Middle frontal gyrus (tissue), 1 donor: ENCODE measurements at regions not wholly inside any gene's neighbourhood (a gene's known extent, or its start where the extent isn't known, plus 50 kb on each side); places are given as distances from the start of the nearest gene placed in this dataset.

Experiments
- DNase-seq: peaks from one replicate; pipeline ENCODE4 v3.0.0-alpha.2; 2015; ENCODE audit warnings: low spot score; ENCODE audit errors: extremely low spot score

DNA sequence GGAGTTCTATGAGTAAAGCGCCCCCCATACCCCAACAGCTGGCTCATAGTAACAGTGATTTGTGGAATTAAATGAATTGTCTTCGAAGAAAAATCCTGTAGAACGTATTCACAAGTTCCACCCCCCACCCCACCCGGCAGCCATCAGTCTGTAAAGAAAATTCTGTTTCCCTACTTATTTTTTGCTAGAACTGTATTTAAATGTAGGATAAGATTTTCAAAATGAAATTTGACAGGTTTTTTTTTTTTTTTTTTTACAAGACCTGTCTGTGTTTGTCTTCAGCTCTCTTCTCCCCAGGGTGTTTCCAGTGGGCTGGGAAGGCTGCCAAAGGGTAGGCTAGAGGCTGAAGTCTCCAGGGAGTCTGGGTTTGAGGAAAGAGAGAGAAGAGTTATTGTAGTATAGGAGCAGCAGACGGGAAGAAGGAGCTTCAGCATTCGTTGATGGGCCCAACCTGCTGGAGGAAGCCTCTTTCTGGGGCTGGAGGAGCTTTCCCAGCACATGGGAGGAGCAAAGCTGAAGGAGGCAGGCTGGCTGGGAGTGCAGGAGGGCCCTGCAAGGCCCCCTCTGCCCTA, 130.6 kb upstream of the SEMA6D start:
- no peak for DNase-seq

DNA sequence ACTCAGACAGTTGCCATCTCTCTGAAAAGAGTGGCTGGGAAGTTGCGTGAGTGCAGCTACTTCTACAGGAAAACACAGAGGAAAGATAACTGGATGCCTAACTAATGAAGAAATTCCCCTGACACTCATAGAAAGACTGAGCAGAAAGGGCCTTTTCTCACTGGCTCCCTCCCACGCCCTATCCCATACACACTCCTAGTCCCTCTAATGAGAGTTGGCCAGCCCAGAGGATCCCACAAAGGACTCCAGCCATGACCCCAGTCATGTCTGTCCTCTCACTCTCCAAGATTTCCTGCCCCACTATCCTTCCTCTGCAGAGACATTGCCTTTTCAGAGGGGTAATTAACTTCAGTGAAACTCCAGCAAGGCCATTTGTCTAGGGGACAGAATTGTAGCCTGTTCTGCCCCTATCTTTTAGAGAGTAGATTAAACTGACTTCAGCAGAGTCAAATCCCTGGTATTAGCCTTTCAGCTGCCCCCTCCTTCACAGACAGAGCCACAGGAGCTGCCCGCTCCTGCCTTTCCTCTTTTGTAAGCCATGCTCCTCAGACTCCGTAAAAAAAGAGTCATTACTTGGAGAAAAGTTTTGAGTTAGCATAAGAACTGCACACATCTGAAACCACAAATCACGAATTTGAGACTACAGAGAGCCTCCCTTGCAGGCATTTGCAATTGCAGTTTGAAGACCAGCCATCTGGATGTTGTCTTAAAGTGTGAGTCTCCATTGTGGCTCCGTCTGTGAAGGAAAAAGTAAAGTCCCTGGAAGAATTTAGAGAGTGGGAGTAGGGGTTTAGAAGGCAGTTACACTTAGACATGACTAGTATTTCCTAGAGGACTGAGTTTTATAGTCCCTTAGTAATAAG, 129.1 kb upstream of the SEMA6D start:
- DNase-seq: no peak

DNA sequence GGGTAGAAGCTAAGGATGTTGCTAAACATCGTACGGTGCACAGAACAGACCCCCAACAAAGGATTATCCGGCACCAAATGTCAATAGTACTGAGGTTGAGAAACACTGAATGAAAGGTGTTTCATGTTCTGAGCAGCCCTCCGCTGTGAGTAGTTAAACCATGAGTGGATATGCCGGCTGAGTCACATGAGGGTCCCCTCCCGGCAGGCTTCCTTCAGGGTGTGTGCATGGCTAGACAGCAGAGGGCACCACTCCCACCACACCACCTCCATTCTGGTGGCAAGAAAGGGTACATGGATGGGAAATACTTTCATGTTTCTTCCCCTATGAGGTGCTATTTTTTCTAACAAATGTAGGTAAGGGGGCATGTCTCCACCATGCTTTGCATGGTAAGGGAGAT, 128.3 kb upstream of the SEMA6D start:
- no peak for DNase-seq

DNA sequence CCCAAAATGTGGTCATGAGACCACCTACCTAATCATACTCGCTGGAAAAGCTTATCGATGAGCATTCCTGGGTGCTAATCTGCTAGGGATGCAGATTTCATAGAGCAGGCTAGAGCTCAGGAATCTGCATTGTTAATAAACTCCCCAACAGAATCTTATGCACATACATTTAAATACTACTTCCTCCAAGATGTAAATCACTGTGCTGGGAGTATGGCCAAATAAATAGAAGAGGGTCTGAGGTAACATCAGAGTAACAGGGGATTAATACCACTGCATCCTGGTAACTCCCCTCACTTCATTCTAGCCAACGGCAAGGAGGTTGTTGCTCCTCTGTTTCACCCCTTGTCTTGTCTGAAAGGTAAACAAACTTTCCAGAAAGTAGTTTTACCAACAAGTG, 118.3 kb upstream of the SEMA6D start:
- DNase-seq: no peak

- no peak for DNase-seq
Observed at GRCh38 chr15:47599806-47600205, 117.5 kb upstream of the SEMA6D start.

DNA sequence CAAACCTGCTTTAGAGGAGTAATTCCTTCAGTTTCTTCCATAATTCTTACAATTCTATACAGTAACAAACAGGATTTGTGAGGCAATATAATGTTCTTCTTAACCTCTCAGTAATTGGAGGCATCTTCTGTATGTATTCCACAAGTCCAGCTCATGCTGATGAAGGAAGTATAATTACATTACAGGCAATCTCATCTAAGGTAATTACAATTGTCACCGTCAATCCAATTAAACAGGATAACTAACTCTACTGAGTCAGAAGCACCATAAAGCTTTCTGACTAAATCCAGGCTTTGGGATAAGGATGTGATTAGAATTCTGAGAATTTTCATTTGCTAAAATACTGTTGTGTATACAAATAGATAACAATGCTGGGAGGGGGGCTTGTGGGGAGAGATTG, 115.2 kb upstream of the SEMA6D start:
- no peak for DNase-seq

GRCh38 chr15:47603026-47603425, 114.3 kb upstream of the SEMA6D start:
- no peak for DNase-seq

GRCh38 chr15:47607695-47608094, 109.6 kb upstream of the SEMA6D start:
- no peak for DNase-seq

DNA sequence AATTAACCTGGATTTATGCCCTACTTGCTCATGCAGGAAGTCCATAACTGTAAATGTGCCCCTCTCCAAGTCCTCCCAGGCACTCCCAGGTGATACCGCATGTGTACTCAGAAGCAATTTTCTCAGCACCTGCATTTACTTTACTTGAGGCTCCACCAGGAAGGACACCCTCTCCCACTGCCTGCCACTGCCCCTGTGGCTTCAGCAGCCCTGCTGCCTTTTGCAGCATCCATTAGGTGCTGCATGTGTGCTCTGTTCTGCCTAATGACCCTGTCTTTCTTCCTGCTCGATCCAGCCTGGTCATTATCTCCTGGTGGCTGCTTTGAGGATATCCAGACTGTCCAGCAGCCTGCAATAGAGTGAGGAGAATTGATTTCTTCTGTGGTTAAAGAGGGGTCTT, 107.6 kb upstream of the SEMA6D start:
- no peak for DNase-seq

DNA sequence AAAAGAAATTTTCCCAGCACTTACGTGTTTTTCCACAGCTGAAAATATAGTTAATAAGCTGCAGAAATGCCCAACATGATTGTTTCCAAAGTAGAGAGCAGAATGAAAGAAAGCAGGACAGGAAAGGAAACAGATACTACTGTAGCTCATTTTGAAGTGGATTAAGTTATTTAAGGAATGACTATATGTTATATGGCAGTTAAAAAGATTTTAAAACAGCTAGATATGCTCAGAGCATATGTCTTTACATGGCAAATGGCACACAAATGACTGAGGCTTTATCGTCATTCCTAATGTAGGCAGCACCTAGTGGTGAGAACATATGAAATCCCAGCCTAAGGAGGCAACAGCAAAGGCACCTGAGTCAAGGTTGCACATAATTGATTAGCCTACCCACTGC, 106.6 kb upstream of the SEMA6D start:
- no peak for DNase-seq

DNA sequence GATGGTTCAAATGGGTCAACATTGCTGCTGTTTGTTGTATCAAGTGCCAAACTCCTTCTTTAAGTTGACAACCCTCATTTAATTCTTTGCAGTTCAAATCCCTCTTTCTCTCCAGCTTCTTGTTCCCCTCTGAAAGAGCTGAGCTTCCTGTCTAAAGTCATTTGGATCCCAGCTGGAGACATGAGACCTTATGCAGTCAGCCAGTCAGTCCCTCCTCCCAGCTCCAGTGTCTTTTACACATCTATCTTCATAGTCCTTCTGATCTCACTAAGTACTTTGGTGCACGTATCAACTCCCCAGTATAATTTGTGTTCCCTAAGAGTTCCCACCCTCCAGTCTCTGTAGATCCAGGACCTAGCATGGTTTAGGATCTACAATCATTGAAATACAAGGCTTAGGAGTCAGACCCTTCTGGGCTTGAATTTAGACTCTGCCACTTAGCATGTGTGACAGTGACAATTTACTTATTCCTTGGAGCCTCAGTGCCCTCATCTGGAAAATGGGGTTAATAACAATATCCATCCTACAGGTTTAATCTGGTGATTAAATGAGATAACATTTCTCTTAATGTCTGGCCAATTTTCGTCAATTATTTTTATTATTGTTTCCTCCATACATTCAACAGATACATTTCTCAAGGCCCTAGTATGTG, 102.8 kb upstream of the SEMA6D start:
- DNase-seq: no peak

DNA sequence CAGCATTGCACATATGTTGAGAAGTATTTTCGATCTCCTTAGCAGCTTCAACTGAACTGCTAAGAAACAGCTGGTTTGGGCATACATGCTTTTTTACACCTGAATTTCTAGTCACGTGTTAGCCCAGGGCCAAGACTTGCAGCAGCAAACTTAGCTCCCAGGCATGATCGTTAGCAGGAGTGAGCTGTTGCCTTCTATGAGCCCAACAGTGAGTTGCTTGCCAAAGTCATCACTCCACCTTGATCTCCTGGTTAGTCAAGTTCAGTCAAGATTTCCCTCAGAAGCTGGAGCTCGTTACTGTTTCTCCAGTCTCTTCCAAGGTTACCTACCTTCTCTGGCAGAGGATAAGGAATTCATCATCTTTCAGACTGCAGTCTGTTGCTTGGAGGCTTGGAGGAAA, 100.4 kb upstream of the SEMA6D start:
- no peak for DNase-seq

DNA sequence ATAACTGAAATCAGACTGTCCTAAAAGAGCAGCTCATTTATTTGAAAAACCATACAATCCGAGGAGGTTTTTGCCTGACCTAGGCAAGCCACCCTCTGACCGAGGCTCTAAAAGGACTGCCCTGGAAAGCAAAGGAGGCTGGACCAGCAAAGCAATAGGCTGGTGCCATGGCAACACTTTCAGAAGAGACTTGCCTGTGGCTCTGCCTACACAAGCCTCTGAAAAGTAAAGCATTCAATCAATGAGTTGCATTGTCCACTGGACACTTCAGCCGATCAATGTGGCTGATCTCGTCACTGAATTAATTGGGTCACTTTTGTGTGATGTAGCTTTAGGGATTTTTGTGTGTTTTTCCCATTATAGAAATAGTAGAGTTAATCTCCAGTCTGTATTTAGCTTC, 99.1 kb upstream of the SEMA6D start:
- no peak for DNase-seq

- DNase-seq: peak; percentile 8
Observed at GRCh38 chr15:47620960-47621681, 96.2 kb upstream of the SEMA6D start.

GRCh38 chr15:47622055-47622454, 95.2 kb upstream of the SEMA6D start:
- DNase-seq: no peak

DNA sequence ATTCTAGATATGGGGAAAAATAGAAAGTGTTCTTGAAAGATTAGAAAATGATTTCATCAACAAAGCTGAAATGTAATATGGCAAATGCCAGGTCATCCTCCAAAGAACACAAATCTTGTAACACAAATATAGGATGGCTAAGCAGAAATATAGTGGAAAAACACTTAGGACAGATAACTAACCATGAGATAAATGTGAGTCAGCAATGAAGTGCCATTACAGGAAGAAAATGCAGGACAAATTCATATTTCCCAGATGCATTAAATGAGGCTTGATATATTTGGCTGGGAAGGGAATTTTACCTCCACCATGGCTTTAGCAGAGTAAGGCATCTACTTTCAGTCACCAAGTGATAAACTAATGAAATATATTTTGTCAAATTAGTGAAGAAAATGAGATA, 92.8 kb upstream of the SEMA6D start:
- no peak for DNase-seq

DNA sequence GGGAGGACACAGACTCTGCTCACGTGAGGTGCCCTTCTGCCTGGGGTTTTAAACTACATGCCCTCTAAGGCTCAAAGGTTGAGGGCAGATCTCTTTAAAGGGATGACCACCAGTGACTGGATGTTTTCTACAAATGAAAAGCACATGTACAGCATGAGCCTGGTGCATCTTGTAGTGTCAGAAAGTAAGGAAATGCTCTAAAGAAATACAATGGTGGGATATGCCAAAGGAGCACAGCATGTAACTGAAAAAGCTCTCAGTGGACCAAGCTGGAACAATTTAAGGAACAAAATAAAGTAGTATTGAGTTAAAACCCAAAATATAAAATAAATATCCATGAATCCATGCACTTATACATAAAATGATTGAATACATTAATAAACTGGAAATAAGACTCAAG, 78.3 kb upstream of the SEMA6D start:
- DNase-seq: no peak

DNA sequence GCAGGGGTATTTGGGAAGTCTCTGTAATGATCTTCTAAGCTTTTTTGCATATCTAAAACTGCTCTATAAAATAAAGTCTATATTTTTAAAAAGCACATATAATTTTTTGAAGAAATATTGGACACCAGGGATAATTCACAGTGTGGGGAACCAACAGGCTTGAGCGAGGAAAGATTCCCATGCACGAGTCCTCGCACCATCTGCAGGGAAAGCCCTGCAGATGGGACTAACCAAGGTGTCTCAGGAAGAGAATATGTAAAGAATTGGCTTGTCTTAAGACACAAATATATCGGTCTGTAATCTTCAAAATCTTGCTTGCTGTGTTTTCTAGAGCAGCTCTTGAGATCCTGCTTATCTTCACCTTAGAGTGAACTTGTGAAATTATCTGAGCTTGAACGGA, 77.2 kb upstream of the SEMA6D start:
- DNase-seq: no peak

DNA sequence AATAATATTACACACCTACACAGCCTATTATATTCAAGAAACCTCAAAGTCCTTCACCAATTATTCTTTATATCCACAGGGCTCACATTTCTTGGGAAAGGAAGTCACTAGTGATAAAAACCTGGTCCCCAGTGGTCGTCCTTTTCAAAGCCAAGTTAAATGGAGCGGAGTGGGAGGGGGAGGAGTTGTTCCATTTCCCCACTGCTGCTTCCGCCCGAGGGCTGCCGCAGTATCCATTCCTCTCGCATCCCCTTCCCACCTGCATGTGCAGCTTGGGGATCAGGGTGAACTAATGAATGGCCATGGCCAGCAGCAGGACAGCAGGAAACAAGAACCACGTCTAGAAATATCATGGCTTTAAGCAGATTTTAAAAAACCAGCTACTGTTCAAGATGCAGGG, 76.4 kb upstream of the SEMA6D start:
- no peak for DNase-seq

DNA sequence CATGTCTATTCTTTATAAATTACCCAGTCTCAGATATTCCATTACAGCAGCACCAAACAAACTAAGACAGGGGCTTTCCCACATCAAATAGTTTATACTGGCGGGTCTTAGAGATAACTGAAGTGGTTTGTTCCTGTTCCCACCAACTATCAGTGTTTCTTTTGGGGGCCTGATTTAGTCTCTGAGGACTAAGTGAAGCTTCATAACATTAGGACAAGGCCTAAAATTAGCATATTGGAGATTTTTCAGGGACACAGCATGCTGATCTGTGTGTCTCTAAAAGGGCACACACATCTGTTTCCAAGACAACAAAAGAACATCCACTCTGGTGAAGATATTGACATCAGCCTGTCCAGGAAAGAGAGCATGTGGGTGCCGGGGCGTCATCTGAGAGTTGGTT, 72.6 kb upstream of the SEMA6D start:
- DNase-seq: no peak

GRCh38 chr15:47650564-47650963, 66.7 kb upstream of the SEMA6D start:
- no peak for DNase-seq

GRCh38 chr15:47652328-47652727, 65.0 kb upstream of the SEMA6D start:
- no peak for DNase-seq
